Gastrocnemius medialis (tissue), 4 donors: ENCODE measurements at regions not wholly inside any gene's neighbourhood (a gene's known extent, or its start where the extent isn't known, plus 50 kb on each side); places are given as distances from the start of the nearest gene placed in this dataset.
"Not testable (repeated sequence)": the region's sequence is repeated elsewhere in the genome, so short reads cannot be mapped to it uniquely, and the experiment has no call there.

Source experiments
- ATAC-seq, 2 donors: fragments of 150-250 bp; one replicate each; pipeline ENCODE4 v1.9.1; 2016
- DNase-seq, 2 donors: peaks; one replicate each; pipeline ENCODE4 v3.0.0-alpha.2; 2019
- H3K27ac ChIP-seq, 4 donors: fragments of 200-600 bp; sonication (generic); 1 replicate in 1 of 4; 2 replicates in 3 of 4; pipeline ENCODE4 v1.5.1; 2016 to 2018; ENCODE audit warnings: mild to moderate bottlenecking in 2 of 4, moderate library complexity in 1 of 4
- H3K27me3 ChIP-seq, 3 donors: fragments of 200-600 bp; sonication (generic) in 2 of 3; 1 replicate in 1 of 3; 2 replicates in 2 of 3; pipeline versions ENCODE4 v1.5.1 to v1.6.0; 2016 to 2019; ENCODE audit warnings: mild to moderate bottlenecking in 1 of 3, moderate library complexity in 1 of 3
- H3K36me3 ChIP-seq, 2 donors: fragments of 200-600 bp; sonication (generic) in 1 of 2; one replicate each; pipeline ENCODE4 v1.5.1; 2017 to 2018
- H3K4me1 ChIP-seq, 2 donors: fragments of 200-600 bp; sonication (generic) in 1 of 2; one replicate each; pipeline ENCODE4 v1.5.1; 2016 to 2017; ENCODE audit warnings: mild to moderate bottlenecking in 2 of 2
- H3K4me3 ChIP-seq, 4 donors: fragments of 200-600 bp; sonication (generic) in 3 of 4; 1 replicate in 1 of 4; 2 replicates in 3 of 4; pipeline ENCODE4 v1.5.1; 2016 to 2019; ENCODE audit warnings: mild to moderate bottlenecking in 2 of 4
- H3K9me3 ChIP-seq, 3 donors: fragments of 200-600 bp; sonication (generic) in 2 of 3; 1 replicate in 1 of 3; 2 replicates in 2 of 3; pipeline ENCODE4 v1.5.1; 2016 to 2019
- CTCF ChIP-seq, 5 experiments: fragments of 450-650 bp in 3 of 5; fragments of 200-600 bp in 2 of 5; sonication (generic) in 2 of 5; IDR thresholded peaks in 4 of 5; conservative IDR thresholded peaks in 1 of 5; 1 replicate in 4 of 5; 2 replicates in 1 of 5; pipeline ENCODE4 v1.5.1; 2016 to 2019; ENCODE audit warnings: antibody characterized with exemption in 5 of 5, mild to moderate bottlenecking in 3 of 5, moderate library complexity in 3 of 5
- POLR2A ChIP-seq, 2 donors: fragments of 450-650 bp; IDR thresholded peaks; one replicate each; pipeline ENCODE4 v1.6.1; 2017; ENCODE audit warnings: antibody characterized with exemption in 2 of 2, mild to moderate bottlenecking in 2 of 2, moderate library complexity in 2 of 2
- in situ Hi-C, 4 donors: fragments of 200-750 bp; cut with MboI; loops; one replicate each; pipeline versions ENCODE4 v1.15.0 to v1.8.0; 2017; ENCODE audit warnings: low sequenced_read_pairs in 4 of 4
- intact Hi-C: fragments of 100-400 bp; cut with DNase I; formaldehyde crosslinking; loops from one replicate; pipeline ENCODE4 v1.15.1; 2023; ENCODE audit warnings: low total_unique reads

DNA sequence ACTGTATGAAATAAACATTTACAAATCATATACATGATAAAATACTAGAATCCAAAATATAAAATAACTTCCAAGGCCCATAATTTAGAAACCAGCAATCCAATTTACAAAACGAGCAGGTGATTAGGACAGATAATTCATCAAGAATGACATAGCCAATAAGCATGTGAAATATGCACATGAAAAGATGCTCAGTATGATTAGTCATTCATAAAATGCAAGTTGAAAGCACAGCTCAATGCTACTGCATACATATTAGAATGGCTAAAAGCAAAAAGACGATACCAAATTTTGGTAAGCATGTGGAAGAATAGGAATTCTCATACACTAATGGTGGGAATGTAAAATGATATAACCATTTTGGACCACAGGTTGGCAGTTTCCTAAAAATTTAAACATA is 837.2 kb upstream of the MIR17HG start:
- no peak overlapping the region for H3K4me3 ChIP-seq
- H3K36me3 ChIP-seq, result no peaks in the 10 kb centered on the region
- intact Hi-C loops (no loop called here), in situ Hi-C loops (no loop called here)
- DNase-seq (no peak), ATAC-seq (no peak)
- H3K4me1 ChIP-seq, result no peaks in the 10 kb centered on the region
- no peak overlapping the region for H3K27ac ChIP-seq
- no peaks in the 10 kb centered on the region for H3K27me3 ChIP-seq
- no peaks in the 10 kb centered on the region for H3K9me3 ChIP-seq
- TF ChIP-seq POLR2A (IDR thresholded peaks at IDR 0.05) (no peak), CTCF (IDR thresholded peaks at IDR 0.05 in 4 of 5, conservative IDR thresholded peaks at IDR 0.05 in 1 of 5) (no peak)

GRCh38 chr13:90511903-90512302 is 835.6 kb upstream of the MIR17HG start:
- in situ Hi-C loops, result no loop called here
- intact Hi-C loops, result no loop called here

DNA sequence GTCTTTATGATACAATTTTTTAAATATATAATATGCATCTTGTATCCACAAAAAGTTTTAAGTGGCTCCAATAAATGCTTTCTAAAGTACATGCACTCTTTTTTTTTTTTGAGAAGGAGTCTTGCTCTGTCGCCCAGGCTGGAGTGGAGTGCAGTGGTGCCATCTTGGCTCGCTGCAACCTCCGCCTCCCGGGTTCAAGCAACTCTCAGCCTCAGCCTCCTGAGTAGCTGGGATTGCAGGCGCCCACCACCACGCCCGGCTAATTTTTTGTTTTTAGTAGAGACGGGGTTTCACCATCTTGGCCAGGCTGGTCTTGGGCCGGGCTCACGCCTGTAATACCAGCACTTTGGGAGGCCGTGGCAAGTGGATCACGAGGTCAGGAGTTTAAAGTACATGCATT is 832.8 kb upstream of the MIR17HG start:
- H3K9me3 ChIP-seq, H3K27ac ChIP-seq, DNase-seq, intact Hi-C loops, H3K36me3 ChIP-seq, H3K27me3 ChIP-seq, H3K4me3 ChIP-seq, in situ Hi-C loops, H3K4me1 ChIP-seq, ATAC-seq: not testable (repeated sequence)

More at GRCh38 chr13:90511903-90512302, 835.6 kb upstream of the MIR17HG start:
- Histone ChIP-seq H3K27ac (no peak overlapping the region), H3K27me3 (no peaks in the 10 kb centered on the region), H3K4me1 (no peaks in the 10 kb centered on the region), H3K36me3 (no peaks in the 10 kb centered on the region), H3K4me3 (no peak overlapping the region), H3K9me3 (no peaks in the 10 kb centered on the region)
- TF ChIP-seq POLR2A (IDR thresholded peaks at IDR 0.05) (no peak), CTCF (IDR thresholded peaks at IDR 0.05 in 4 of 5, conservative IDR thresholded peaks at IDR 0.05 in 1 of 5) (no peak)
- ATAC-seq, result no peak
- DNase-seq, result no peak

DNA sequence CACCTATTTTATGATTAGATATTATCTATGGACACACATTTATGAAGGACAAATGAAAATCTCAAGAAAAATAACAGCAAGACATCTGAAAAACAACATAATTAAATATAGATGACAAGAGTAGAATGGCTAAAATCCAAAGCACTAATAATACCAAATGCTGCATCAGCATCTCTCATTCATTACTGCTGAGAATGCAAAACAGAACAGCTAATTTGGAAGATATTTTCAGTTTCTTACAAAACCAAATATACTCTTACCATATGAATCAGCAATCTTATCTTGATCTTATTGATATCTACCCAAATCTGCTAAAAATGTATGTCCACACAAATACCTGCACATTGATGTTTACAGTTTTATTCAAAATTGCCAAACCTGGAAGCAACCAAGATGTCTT is 829.1 kb upstream of the MIR17HG start:
- no peaks in the 10 kb centered on the region for H3K4me1 ChIP-seq
- no peak for TF ChIP-seq POLR2A (IDR thresholded peaks at IDR 0.05)
- TF ChIP-seq CTCF (IDR thresholded peaks at IDR 0.05 in 4 of 5, conservative IDR thresholded peaks at IDR 0.05 in 1 of 5), result no peak
- no peaks in the 10 kb centered on the region for H3K27me3 ChIP-seq
- H3K36me3 ChIP-seq, result no peaks in the 10 kb centered on the region
- no peak for ATAC-seq
- intact Hi-C loops, result no loop called here
- H3K4me3 ChIP-seq, result no peak overlapping the region
- DNase-seq, result no peak
- no peak overlapping the region for H3K27ac ChIP-seq
- in situ Hi-C loops, result no loop called here
- H3K9me3 ChIP-seq, result no peaks in the 10 kb centered on the region

DNA sequence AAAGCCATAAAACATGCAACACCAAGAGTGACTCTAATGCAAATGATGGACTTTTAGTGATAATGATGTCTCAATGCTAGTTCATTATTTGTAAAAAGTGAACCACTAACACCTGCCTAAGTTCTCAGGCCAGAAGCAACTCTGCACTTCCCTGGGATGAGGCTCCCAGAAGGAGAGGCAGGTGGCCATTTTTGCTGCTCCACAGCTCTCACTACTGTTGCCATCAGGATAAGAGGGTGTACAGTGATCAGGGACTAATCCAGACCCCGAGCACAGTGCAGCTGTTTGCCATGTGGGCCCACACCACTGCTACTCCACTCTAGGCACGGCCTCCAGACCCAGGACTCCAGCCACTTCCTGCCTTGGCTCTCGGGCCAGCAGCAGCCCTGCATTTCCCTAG is 828.3 kb upstream of the MIR17HG start:
- Histone ChIP-seq H3K9me3 (no peaks in the 10 kb centered on the region), H3K27me3 (no peaks in the 10 kb centered on the region), H3K27ac (no peak overlapping the region), H3K36me3 (no peaks in the 10 kb centered on the region), H3K4me1 (no peaks in the 10 kb centered on the region), H3K4me3 (no peak overlapping the region)
- intact Hi-C loops, result no loop called here
- ATAC-seq (no peak), DNase-seq (no peak)
- TF ChIP-seq CTCF (IDR thresholded peaks at IDR 0.05 in 4 of 5, conservative IDR thresholded peaks at IDR 0.05 in 1 of 5) (no peak), POLR2A (IDR thresholded peaks at IDR 0.05) (no peak)
- in situ Hi-C loops, result no loop called here
